PFSK-1 (cell line): ENCODE measurements at regions not wholly inside any gene's neighbourhood (a gene's known extent, or its start where the extent isn't known, plus 50 kb on each side); places are given as distances from the start of the nearest gene placed in this dataset.

Experiments
- FOXP2 ChIP-seq: optimal IDR thresholded peaks from 2 replicates; pipeline ENCODE3; 2011; ENCODE audit warnings: borderline replicate concordance, control low read depth, inconsistent platforms; ENCODE audit not compliant: insufficient read depth; ENCODE audit errors: extremely low read length, extremely low read depth
- POLR2AphosphoS5 ChIP-seq: IDR thresholded peaks from 2 replicates; pipeline ENCODE4 v1.6.1; 2012; ENCODE audit warnings: low read depth, mild to moderate bottlenecking, control low read depth, low read length, moderate library complexity
- REST ChIP-seq, 2 experiments: IDR thresholded peaks; 2 replicates each; pipeline versions ENCODE4 v1.6.1 to v1.8.0; 2011 to 2012; ENCODE audit warnings: low read depth in 2 of 2, low read length in 2 of 2, control low read depth in 1 of 2, inconsistent platforms in 1 of 2, mild to moderate bottlenecking in 1 of 2, moderate library complexity in 1 of 2; ENCODE audit not compliant: insufficient read depth in 1 of 2
- SIN3A ChIP-seq: IDR thresholded peaks from 2 replicates; pipeline ENCODE4 v1.6.1; 2012; ENCODE audit warnings: mild to moderate bottlenecking, low read length, moderate library complexity, borderline replicate concordance; ENCODE audit not compliant: insufficient read depth
- TAF1 ChIP-seq: IDR thresholded peaks from 2 replicates; pipeline ENCODE4 v1.6.1; 2012; ENCODE audit warnings: low read length, control low read depth, borderline replicate concordance; ENCODE audit not compliant: insufficient read depth

GRCh38 chr14:98602983-98603382 is 669.0 kb downstream of the BCL11B start:
- no peak for TF ChIP-seq POLR2AphosphoS5

GRCh38 chr14:98605043-98605442 is 667.0 kb downstream of the BCL11B start:
- TF ChIP-seq REST (IDR thresholded peaks at IDR 0.05; ENCODE audit: insufficient read depth in 1 of 2, low read depth in 2 of 2, low read length in 2 of 2) (no peak), POLR2AphosphoS5 (no peak), SIN3A (no peak), FOXP2 (no peak), TAF1 (no peak)

GRCh38 chr14:98606041-98606640 is 665.9 kb downstream of the BCL11B start:
- TF ChIP-seq FOXP2 (no peak), SIN3A (no peak), POLR2AphosphoS5 (no peak), TAF1 (no peak), REST (IDR thresholded peaks at IDR 0.05; ENCODE audit: insufficient read depth in 1 of 2, low read depth in 2 of 2, low read length in 2 of 2) (no peak)

GRCh38 chr14:98606816-98607215 is 665.2 kb downstream of the BCL11B start:
- TF ChIP-seq REST (IDR thresholded peaks at IDR 0.05; ENCODE audit: insufficient read depth in 1 of 2, low read depth in 2 of 2, low read length in 2 of 2) (no peak), POLR2AphosphoS5 (no peak), SIN3A (no peak), FOXP2 (no peak), TAF1 (no peak)

- TF ChIP-seq TAF1 (no peak), POLR2AphosphoS5 (no peak), SIN3A (no peak), FOXP2 (no peak), REST (IDR thresholded peaks at IDR 0.05; ENCODE audit: insufficient read depth in 1 of 2, low read depth in 2 of 2, low read length in 2 of 2) (no peak)
Measured at GRCh38 chr14:98607341-98607910, 664.6 kb downstream of the BCL11B start.
